Esophagus squamous epithelium (tissue), 5 donors: ENCODE measurements at regions not wholly inside any gene's neighbourhood (a gene's known extent, or its start where the extent isn't known, plus 50 kb on each side); places are given as distances from the start of the nearest gene placed in this dataset.

Experiments
- DNase-seq: peaks from one replicate; lab custom pipeline; 2025; lab: John Stamatoyannopoulos, UW
- H3K27ac ChIP-seq, 4 donors: fragments of 200-600 bp; sonication (generic); one replicate each; pipeline ENCODE4 v1.5.1; 2016 to 2019; ENCODE audit warnings: mild to moderate bottlenecking in 1 of 4
- H3K27me3 ChIP-seq, 4 donors: fragments of 200-600 bp; sonication (generic); 1 replicate in 3 of 4; 2 replicates in 1 of 4; pipeline versions ENCODE4 v1.5.1 to v1.6.0; 2017 to 2021; ENCODE audit warnings: antibody characterized with exemption in 1 of 4
- H3K36me3 ChIP-seq, 3 donors: fragments of 200-600 bp; sonication (generic); one replicate each; pipeline ENCODE4 v1.5.1; 2016 to 2019
- H3K4me1 ChIP-seq, 3 donors: fragments of 200-600 bp; sonication (generic); one replicate each; pipeline ENCODE4 v1.5.1; 2017 to 2019
- H3K4me3 ChIP-seq, 4 donors: fragments of 200-600 bp; sonication (generic); 1 replicate in 3 of 4; 2 replicates in 1 of 4; pipeline ENCODE4 v1.5.1; 2016 to 2019; ENCODE audit warnings: mild to moderate bottlenecking in 2 of 4, moderate library complexity in 1 of 4
- H3K9me3 ChIP-seq, 3 donors: fragments of 200-600 bp; sonication (generic); one replicate each; pipeline ENCODE4 v1.5.1; 2016 to 2019
- POLR2A ChIP-seq, 4 donors: fragments of 450-650 bp; IDR thresholded peaks; one replicate each; pipeline ENCODE4 v1.6.1; 2017; ENCODE audit warnings: antibody characterized with exemption in 4 of 4, mild to moderate bottlenecking in 4 of 4, moderate library complexity in 3 of 4
- WGBS, 2 donors: methylation state at CpG; one replicate each; pipeline ENCODE4 v1.1.5; 2018; 5-methylcytosine and 5-hydroxymethylcytosine counted together
- intact Hi-C: fragments of 100-400 bp; cut with DNase I; formaldehyde crosslinking; loops from one replicate; pipeline ENCODE4 v1.15.0; 2022
- TF ChIP-seq, protein P1 (sequence below), 6 experiments: fragments of 450-650 bp in 4 of 6; fragments of 200-600 bp in 2 of 6; sonication (generic) in 2 of 6; IDR thresholded peaks; one replicate each; pipeline ENCODE4 v1.5.1; 2016 to 2019; ENCODE audit warnings: antibody characterized with exemption in 6 of 6, mild to moderate bottlenecking in 4 of 6, moderate library complexity in 4 of 6
- donor health status: DM: yes; HTN: yes; CAD: no.

- TF ChIP-seq, protein P1, sequence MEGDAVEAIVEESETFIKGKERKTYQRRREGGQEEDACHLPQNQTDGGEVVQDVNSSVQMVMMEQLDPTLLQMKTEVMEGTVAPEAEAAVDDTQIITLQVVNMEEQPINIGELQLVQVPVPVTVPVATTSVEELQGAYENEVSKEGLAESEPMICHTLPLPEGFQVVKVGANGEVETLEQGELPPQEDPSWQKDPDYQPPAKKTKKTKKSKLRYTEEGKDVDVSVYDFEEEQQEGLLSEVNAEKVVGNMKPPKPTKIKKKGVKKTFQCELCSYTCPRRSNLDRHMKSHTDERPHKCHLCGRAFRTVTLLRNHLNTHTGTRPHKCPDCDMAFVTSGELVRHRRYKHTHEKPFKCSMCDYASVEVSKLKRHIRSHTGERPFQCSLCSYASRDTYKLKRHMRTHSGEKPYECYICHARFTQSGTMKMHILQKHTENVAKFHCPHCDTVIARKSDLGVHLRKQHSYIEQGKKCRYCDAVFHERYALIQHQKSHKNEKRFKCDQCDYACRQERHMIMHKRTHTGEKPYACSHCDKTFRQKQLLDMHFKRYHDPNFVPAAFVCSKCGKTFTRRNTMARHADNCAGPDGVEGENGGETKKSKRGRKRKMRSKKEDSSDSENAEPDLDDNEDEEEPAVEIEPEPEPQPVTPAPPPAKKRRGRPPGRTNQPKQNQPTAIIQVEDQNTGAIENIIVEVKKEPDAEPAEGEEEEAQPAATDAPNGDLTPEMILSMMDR (IDR thresholded peaks at IDR 0.05), result no peak
- no peak for TF ChIP-seq POLR2A (IDR thresholded peaks at IDR 0.05)
- H3K36me3 ChIP-seq, result no peaks in the 10 kb centered on the region
- DNase-seq, result no peak
- H3K4me1 ChIP-seq, result peaks cover 0 to 8% (median 0%) of the 10 kb centered on the region in 3 donors
- no peaks in the 10 kb centered on the region for H3K9me3 ChIP-seq
- H3K4me3 ChIP-seq, result no peak overlapping the region
- 64 to 73% methylated on average over 11 to 13 of the region's 13 CpGs for WGBS, 2 donors
- intact Hi-C loops, result no loop called here
- peaks cover 0 to 38% (median 0%) of the 10 kb centered on the region in 4 donors for H3K27me3 ChIP-seq
- no peak overlapping the region for H3K27ac ChIP-seq
Measured at GRCh38 chr15:69843276-69843899, 254.3 kb downstream of the TLE3 start.

- no peaks in the 10 kb centered on the region for H3K36me3 ChIP-seq
- no peak overlapping the region for H3K27ac ChIP-seq
- intact Hi-C loops, result no loop called here
- peaks cover 0 to 8% (median 0%) of the 10 kb centered on the region in 3 donors for H3K4me1 ChIP-seq
- H3K27me3 ChIP-seq, result peaks cover 0 to 41% (median 0%) of the 10 kb centered on the region in 4 donors
- H3K4me3 ChIP-seq, result no peak overlapping the region
- no peaks in the 10 kb centered on the region for H3K9me3 ChIP-seq
- TF ChIP-seq POLR2A (IDR thresholded peaks at IDR 0.05), result no peak
- TF ChIP-seq, protein P1 (IDR thresholded peaks at IDR 0.05), result no peak
- no peak for DNase-seq
- 69 to 79% methylated on average over 3 to 9 of the region's 10 CpGs for WGBS, 2 donors
Measured at GRCh38 chr15:69843900-69844304, 253.8 kb downstream of the TLE3 start.

- intact Hi-C loops, result no loop called here
- TF ChIP-seq POLR2A (IDR thresholded peaks at IDR 0.05), result no peak
- TF ChIP-seq, protein P1 (IDR thresholded peaks at IDR 0.05), result no peak
Measured at GRCh38 chr15:69845159-69845558, 252.6 kb downstream of the TLE3 start.

DNA sequence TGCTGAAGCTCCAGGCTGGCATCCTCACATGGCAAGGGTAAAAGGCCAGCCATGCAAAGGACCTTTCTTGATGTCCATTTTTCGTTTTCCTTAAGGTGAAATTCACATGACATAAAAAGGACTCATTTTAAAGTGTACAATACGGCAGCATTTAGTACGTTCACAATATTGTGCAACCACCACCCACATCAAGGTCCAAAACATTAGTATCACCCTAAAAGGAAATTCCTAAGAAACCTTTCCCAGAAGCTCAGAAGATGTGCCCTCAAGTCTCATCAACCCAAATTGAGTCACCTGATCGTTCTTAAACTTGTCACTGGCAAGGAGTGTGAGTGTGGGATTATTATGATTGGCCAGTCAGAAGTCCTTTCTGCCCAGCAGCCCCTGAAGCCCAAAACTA lies 250.1 kb downstream of the TLE3 start:
- WGBS, 2 donors, result 46 to 66% methylated on average over 4 of the region's 4 CpGs
- no peak for TF ChIP-seq POLR2A (IDR thresholded peaks at IDR 0.05)
- TF ChIP-seq, protein P1 (IDR thresholded peaks at IDR 0.05), result no peak
- intact Hi-C loops, result no loop called here
- DNase-seq, result no peak
- no peaks in the 10 kb centered on the region for H3K9me3 ChIP-seq
- no peak overlapping the region for H3K27ac ChIP-seq
- no peaks in the 10 kb centered on the region for H3K36me3 ChIP-seq
- H3K4me1 ChIP-seq, result no peaks in the 10 kb centered on the region
- no peak overlapping the region for H3K4me3 ChIP-seq
- H3K27me3 ChIP-seq, result peaks cover 0 to 67% (median 0%) of the 10 kb centered on the region in 4 donors

More at GRCh38 chr15:69845159-69845558, 252.6 kb downstream of the TLE3 start:
- Histone ChIP-seq H3K36me3 (no peaks in the 10 kb centered on the region), H3K27me3 (peaks cover 0 to 46% (median 0%) of the 10 kb centered on the region in 4 donors), H3K9me3 (no peaks in the 10 kb centered on the region), H3K4me3 (no peak overlapping the region), H3K4me1 (peaks cover 0 to 8% (median 0%) of the 10 kb centered on the region in 3 donors), H3K27ac (no peak overlapping the region)
- no peak for DNase-seq
- 78 to 86% methylated on average over 5 of the region's 5 CpGs for WGBS, 2 donors

- TF ChIP-seq, protein P1 (IDR thresholded peaks at IDR 0.05), result no peak
- no peak for TF ChIP-seq POLR2A (IDR thresholded peaks at IDR 0.05)
- WGBS, 2 donors, result 71 to 76% methylated on average over 6 of the region's 6 CpGs
- no peak for DNase-seq
- Histone ChIP-seq H3K4me3 (no peak overlapping the region), H3K27me3 (peaks cover 0 to 66% (median 0%) of the 10 kb centered on the region in 4 donors), H3K9me3 (no peaks in the 10 kb centered on the region), H3K27ac (no peak overlapping the region), H3K4me1 (no peaks in the 10 kb centered on the region), H3K36me3 (no peaks in the 10 kb centered on the region)
- intact Hi-C loops, result no loop called here
Measured at GRCh38 chr15:69848096-69848495, 249.6 kb downstream of the TLE3 start.
